Neural cell (in vitro differentiated cells): ENCODE measurements at regions not wholly inside any gene's neighbourhood (a gene's known extent, or its start where the extent isn't known, plus 50 kb on each side); places are given as distances from the start of the nearest gene placed in this dataset.

ENCODE experiments used
- EP300 ChIP-seq: fragments of 450-650 bp; conservative IDR thresholded peaks from 2 replicates; pipeline ENCODE4 v1.6.1; 2014; ENCODE audit warnings: antibody characterized with exemption, mild to moderate bottlenecking, moderate library complexity; ENCODE audit not compliant: poor library complexity, severe bottlenecking
- TF ChIP-seq, protein P1 (sequence below): fragments of 450-650 bp; IDR thresholded peaks from 2 replicates; pipeline ENCODE4 v1.5.1; 2014; ENCODE audit warnings: antibody characterized with exemption, mild to moderate bottlenecking, moderate library complexity; ENCODE audit not compliant: poor library complexity, severe bottlenecking

DNA sequence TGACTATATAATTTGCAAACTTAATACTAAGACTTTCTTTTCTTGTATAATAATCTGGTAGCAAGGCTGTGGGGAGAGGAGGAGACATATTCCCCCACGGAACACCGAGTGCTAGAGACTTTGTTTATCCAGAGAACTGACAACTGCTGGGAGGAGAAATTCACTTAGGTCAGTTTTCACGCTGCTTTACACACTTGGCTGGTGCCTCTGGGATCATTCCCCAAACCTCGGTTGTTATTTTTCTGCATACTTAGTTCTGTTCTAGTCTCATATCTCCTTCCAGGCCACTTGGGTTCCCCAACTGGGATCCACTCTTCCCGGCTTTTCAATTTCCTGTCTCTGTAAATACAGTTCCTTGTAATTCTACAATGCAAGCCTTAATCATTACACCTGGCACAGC, 238.2 kb upstream of the ADAMTS16 start:
- TF ChIP-seq, protein P1, sequence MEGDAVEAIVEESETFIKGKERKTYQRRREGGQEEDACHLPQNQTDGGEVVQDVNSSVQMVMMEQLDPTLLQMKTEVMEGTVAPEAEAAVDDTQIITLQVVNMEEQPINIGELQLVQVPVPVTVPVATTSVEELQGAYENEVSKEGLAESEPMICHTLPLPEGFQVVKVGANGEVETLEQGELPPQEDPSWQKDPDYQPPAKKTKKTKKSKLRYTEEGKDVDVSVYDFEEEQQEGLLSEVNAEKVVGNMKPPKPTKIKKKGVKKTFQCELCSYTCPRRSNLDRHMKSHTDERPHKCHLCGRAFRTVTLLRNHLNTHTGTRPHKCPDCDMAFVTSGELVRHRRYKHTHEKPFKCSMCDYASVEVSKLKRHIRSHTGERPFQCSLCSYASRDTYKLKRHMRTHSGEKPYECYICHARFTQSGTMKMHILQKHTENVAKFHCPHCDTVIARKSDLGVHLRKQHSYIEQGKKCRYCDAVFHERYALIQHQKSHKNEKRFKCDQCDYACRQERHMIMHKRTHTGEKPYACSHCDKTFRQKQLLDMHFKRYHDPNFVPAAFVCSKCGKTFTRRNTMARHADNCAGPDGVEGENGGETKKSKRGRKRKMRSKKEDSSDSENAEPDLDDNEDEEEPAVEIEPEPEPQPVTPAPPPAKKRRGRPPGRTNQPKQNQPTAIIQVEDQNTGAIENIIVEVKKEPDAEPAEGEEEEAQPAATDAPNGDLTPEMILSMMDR: no peak
- no peak for TF ChIP-seq EP300
